Brain microvascular endothelial cell (primary cell): ENCODE measurements at regions not wholly inside any gene's neighbourhood (a gene's known extent, or its start where the extent isn't known, plus 50 kb on each side); places are given as distances from the start of the nearest gene placed in this dataset.

Experiments used
- DNase-seq: peaks from one replicate; pipeline ENCODE4 v3.0.0-alpha.2; 2020
- H3K27ac ChIP-seq: fragments of 250-450 bp; sonication (Bioruptor Pico); 2 replicates; pipeline ENCODE4 v1.5.1; 2020; ENCODE audit warnings: mild to moderate bottlenecking, moderate library complexity
- H3K27me3 ChIP-seq: fragments of 250-450 bp; sonication (Bioruptor Pico); replicated peaks from 2 replicates; pipeline ENCODE4 v1.5.1; 2020; ENCODE audit warnings: mild to moderate bottlenecking
- H3K36me3 ChIP-seq: fragments of 250-450 bp; sonication (Bioruptor Pico); replicated peaks from 2 replicates; pipeline ENCODE4 v1.5.1; 2020; ENCODE audit warnings: mild to moderate bottlenecking
- H3K4me3 ChIP-seq: 2 replicates; pipeline ENCODE4 v1.5.1; 2011; ENCODE audit warnings: low read depth, mild to moderate bottlenecking, control low read depth, low read length, moderate library complexity
- CTCF ChIP-seq: IDR thresholded peaks from 2 replicates; pipeline ENCODE4 v1.5.1; 2011; ENCODE audit warnings: low read depth, mild to moderate bottlenecking, moderate library complexity, low read length, control low read depth, inconsistent platforms; ENCODE audit errors: missing control alignments
- in situ Hi-C: cut with HindIII; loops from 2 replicates; pipeline ENCODE4 v1.10.0; 2017; ENCODE audit warnings: low sequenced_read_pairs, low pct_ligation_motif_present

GRCh38 chr21:35573472-35574374, 486.6 kb downstream of the SETD4 start:
- DNase-seq: no peak
- Histone ChIP-seq H3K27ac (no peak overlapping the region), H3K4me3 (no peak overlapping the region), H3K27me3 (no peaks in the 10 kb centered on the region), H3K36me3 (no peaks in the 10 kb centered on the region)
- TF ChIP-seq CTCF: no peak
- in situ Hi-C loops: no loop called here

GRCh38 chr21:35571910-35572309, 488.4 kb downstream of the SETD4 start:
- no peak overlapping the region for H3K4me3 ChIP-seq
- no peaks in the 10 kb centered on the region for H3K27me3 ChIP-seq
- no peak for TF ChIP-seq CTCF
- no peaks in the 10 kb centered on the region for H3K36me3 ChIP-seq
- H3K27ac ChIP-seq: no peak overlapping the region
- in situ Hi-C loops: no loop called here
- no peak for DNase-seq

GRCh38 chr21:35568643-35569042, 491.7 kb downstream of the SETD4 start:
- H3K4me3 ChIP-seq: no peak overlapping the region
- in situ Hi-C loops: no loop called here
- H3K27me3 ChIP-seq: no peaks in the 10 kb centered on the region
- no peak for DNase-seq
- no peak overlapping the region for H3K27ac ChIP-seq
- no peaks in the 10 kb centered on the region for H3K36me3 ChIP-seq
- TF ChIP-seq CTCF: no peak

GRCh38 chr21:35566874-35567273, 493.5 kb downstream of the SETD4 start:
- Histone ChIP-seq H3K27ac (no peak overlapping the region), H3K27me3 (no peaks in the 10 kb centered on the region), H3K4me3 (no peak overlapping the region), H3K36me3 (no peaks in the 10 kb centered on the region)
- TF ChIP-seq CTCF: no peak
- in situ Hi-C loops: no loop called here
- no peak for DNase-seq

GRCh38 chr21:35565204-35565611, 495.1 kb downstream of the SETD4 start:
- no peaks in the 10 kb centered on the region for H3K36me3 ChIP-seq
- TF ChIP-seq CTCF: no peak
- in situ Hi-C loops: no loop called here
- H3K27ac ChIP-seq: peak overlapping the region; percentile 86
- DNase-seq: peak; percentile 92
- no peaks in the 10 kb centered on the region for H3K27me3 ChIP-seq
- no peak overlapping the region for H3K4me3 ChIP-seq

- no peaks in the 10 kb centered on the region for H3K36me3 ChIP-seq
- no peak for TF ChIP-seq CTCF
- H3K27ac ChIP-seq: peak overlapping the region; percentile 86
- DNase-seq: peak; percentile 92
- no peaks in the 10 kb centered on the region for H3K27me3 ChIP-seq
- in situ Hi-C loops: no loop called here
- H3K4me3 ChIP-seq: peak overlapping the region; percentile 13
Observed at GRCh38 chr21:35563885-35564451, 496.4 kb downstream of the SETD4 start.
